CD14-positive monocyte (primary cell): ENCODE measurements at regions not wholly inside any gene's neighbourhood (a gene's known extent, or its start where the extent isn't known, plus 50 kb on each side); places are given as distances from the start of the nearest gene placed in this dataset.

Experiments
- DNase-seq, 3 donors: peaks; one replicate each; pipeline ENCODE4 v3.0.0-alpha.2; 2011 to 2022
- H2AFZ ChIP-seq: 2 replicates; pipeline ENCODE4 v1.6.0; 2012; ENCODE audit warnings: mild to moderate bottlenecking, low read depth, low read length, inconsistent platforms; ENCODE audit not compliant: insufficient read depth, poor library complexity, severe bottlenecking
- H3K27ac ChIP-seq, 2 donors: 1 replicate in 1 of 2; 2 replicates in 1 of 2; pipeline ENCODE4 v1.5.1; 2012 to 2013; ENCODE audit warnings: low read length in 2 of 2, control low read depth in 1 of 2, inconsistent platforms in 1 of 2, low read depth in 1 of 2, mild to moderate bottlenecking in 1 of 2
- H3K27me3 ChIP-seq, 2 donors: one replicate each; pipeline versions ENCODE4 v1.6.0 to v1.6.1; 2011 to 2013; ENCODE audit warnings: low read length in 2 of 2; ENCODE audit not compliant: control insufficient read depth in 2 of 2, insufficient read depth in 2 of 2
- H3K36me3 ChIP-seq, 2 donors: replicated peaks in 1 of 2; 1 replicate in 1 of 2; 2 replicates in 1 of 2; pipeline versions ENCODE4 v1.5.1 to v1.6.1; 2012 to 2013; ENCODE audit warnings: low read length in 2 of 2, control low read depth in 1 of 2, inconsistent platforms in 1 of 2, mild to moderate bottlenecking in 1 of 2; ENCODE audit not compliant: insufficient read depth in 2 of 2, control insufficient read depth in 1 of 2
- H3K4me1 ChIP-seq, 2 donors: 1 replicate in 1 of 2; 2 replicates in 1 of 2; pipeline versions ENCODE4 v1.5.1 to v1.6.1; 2012 to 2013; ENCODE audit warnings: low read length in 2 of 2, control low read depth in 1 of 2, inconsistent platforms in 1 of 2, mild to moderate bottlenecking in 1 of 2, moderate library complexity in 1 of 2; ENCODE audit not compliant: insufficient read depth in 2 of 2, control insufficient read depth in 1 of 2
- H3K4me2 ChIP-seq: replicated peaks from 2 replicates; pipeline ENCODE3; 2012; ENCODE audit warnings: low read length, moderate library complexity, mild to moderate bottlenecking; ENCODE audit not compliant: poor library complexity, severe bottlenecking; ENCODE audit errors: extremely low read depth
- H3K4me3 ChIP-seq, 3 experiments: fragments of 200-600 bp in 1 of 3; sonication (generic) in 1 of 3; replicated peaks in 1 of 3; 1 replicate in 2 of 3; 2 replicates in 1 of 3; pipeline ENCODE4 v1.5.1; 2011 to 2013; ENCODE audit warnings: low read length in 3 of 3, mild to moderate bottlenecking in 3 of 3, control low read depth in 2 of 3, low read depth in 2 of 3, inconsistent platforms in 1 of 3, moderate library complexity in 1 of 3
- H3K79me2 ChIP-seq: 2 replicates; pipeline ENCODE4 v1.6.0; 2012; ENCODE audit warnings: mild to moderate bottlenecking, control low read depth, inconsistent platforms, low read length, moderate library complexity; ENCODE audit not compliant: insufficient read depth
- H3K9ac ChIP-seq: 2 replicates; pipeline ENCODE4 v1.6.0; 2017; ENCODE audit warnings: low read length, mild to moderate bottlenecking; ENCODE audit not compliant: insufficient read depth, poor library complexity, severe bottlenecking
- H3K9me3 ChIP-seq, 2 donors: replicated peaks in 1 of 2; 1 replicate in 1 of 2; 2 replicates in 1 of 2; pipeline versions ENCODE4 v1.5.1 to v1.6.1; 2012 to 2013; ENCODE audit warnings: low read length in 2 of 2, control low read depth in 1 of 2; ENCODE audit not compliant: control insufficient read depth in 1 of 2, insufficient read depth in 1 of 2
- H4K20me1 ChIP-seq: 2 replicates; pipeline ENCODE4 v1.6.0; 2012; ENCODE audit warnings: mild to moderate bottlenecking, low read length, control low read depth, moderate library complexity; ENCODE audit not compliant: insufficient read depth
- H3K27ac Mint-ChIP-seq, 7 donors: one replicate each; pipeline ENCODE4 v1.8.0; 2020; ENCODE audit warnings: mild to moderate bottlenecking in 7 of 7, mixed read lengths in 7 of 7, moderate library complexity in 6 of 7, inconsistent platforms in 2 of 7
- H3K27me3 Mint-ChIP-seq, 3 donors: one replicate each; pipeline ENCODE4 v1.8.0; 2021 to 2022; ENCODE audit warnings: low read depth in 3 of 3, mild to moderate bottlenecking in 3 of 3, mixed read lengths in 3 of 3, moderate library complexity in 3 of 3, inconsistent platforms in 1 of 3
- H3K36me3 Mint-ChIP-seq, 2 donors: one replicate each; pipeline ENCODE4 v1.8.0; 2020; ENCODE audit warnings: mixed read lengths in 2 of 2, inconsistent platforms in 1 of 2, mild to moderate bottlenecking in 1 of 2
- H3K4me1 Mint-ChIP-seq: one replicate; pipeline ENCODE4 v1.8.0; 2020; ENCODE audit warnings: mild to moderate bottlenecking, mixed read lengths
- H3K4me3 Mint-ChIP-seq, 2 donors: one replicate each; pipeline ENCODE4 v1.8.0; 2020; ENCODE audit warnings: mild to moderate bottlenecking in 2 of 2, mixed read lengths in 2 of 2, moderate library complexity in 1 of 2
- H3K9me3 Mint-ChIP-seq, 7 donors: one replicate each; pipeline ENCODE4 v1.8.0; 2020 to 2022; ENCODE audit warnings: mixed read lengths in 7 of 7, mild to moderate bottlenecking in 6 of 7, moderate library complexity in 6 of 7, inconsistent platforms in 2 of 7
- CTCF ChIP-seq: fragments of 200-600 bp; IDR thresholded peaks from one replicate; pipeline ENCODE4 v1.8.0; 2022; ENCODE audit warnings: antibody characterized with exemption, mild to moderate bottlenecking
- WGBS: methylation state at CpG from one replicate; pipeline ENCODE4 v1.1.5; 2013; ENCODE audit warnings: missing lambda C conversion rate; ENCODE audit not compliant: insufficient coverage; 5-methylcytosine and 5-hydroxymethylcytosine counted together
- intact Hi-C, 2 donors: fragments of 100-400 bp; cut with micrococcal nuclease; formaldehyde crosslinking; loops; one replicate each; pipeline versions ENCODE4 v1.15.0 to v1.15.1; 2023

- Histone ChIP-seq H3K4me2 (no peak overlapping the region), H3K27me3 (no peaks in the 10 kb centered on the region), H3K9me3 (no peaks in the 10 kb centered on the region), H4K20me1 (no peaks in the 10 kb centered on the region), H3K9ac (no peak overlapping the region), H3K4me1 (no peaks in the 10 kb centered on the region), H3K4me3 (no peak overlapping the region), H3K36me3 (no peaks in the 10 kb centered on the region), H3K79me2 (no peaks in the 10 kb centered on the region), H2AFZ (no peak overlapping the region), H3K27ac (no peak overlapping the region)
- no peaks in the 10 kb centered on the region for H3K27me3 Mint-ChIP-seq
- no peak overlapping the region for H3K4me3 Mint-ChIP-seq
- WGBS, result no CpG with 5 or more reads among the region's 2 CpGs
- no peak for TF ChIP-seq CTCF
- DNase-seq, result no peak
- intact Hi-C loops, result no loop called here
- H3K36me3 Mint-ChIP-seq, result no peaks in the 10 kb centered on the region
- H3K4me1 Mint-ChIP-seq, result no peaks in the 10 kb centered on the region
- peaks cover 0 to 3% (median 0%) of the 10 kb centered on the region in 7 donors for H3K9me3 Mint-ChIP-seq
- H3K27ac Mint-ChIP-seq, result no peak overlapping the region
Measured at GRCh38 chr6:48714250-48714649, 603.3 kb upstream of the PTCHD4 start.

GRCh38 chr6:48713612-48714011 lies 602.6 kb upstream of the PTCHD4 start:
- Mint-ChIP-seq H3K36me3 (no peaks in the 10 kb centered on the region), H3K4me1 (no peaks in the 10 kb centered on the region), H3K4me3 (no peak overlapping the region), H3K27ac (no peak overlapping the region), H3K9me3 (peaks cover 0 to 3% (median 0%) of the 10 kb centered on the region in 7 donors), H3K27me3 (no peaks in the 10 kb centered on the region)
- H3K4me1 ChIP-seq, result no peaks in the 10 kb centered on the region
- no peak overlapping the region for H3K4me2 ChIP-seq
- H3K36me3 ChIP-seq, result no peaks in the 10 kb centered on the region
- no peaks in the 10 kb centered on the region for H3K27me3 ChIP-seq
- no peaks in the 10 kb centered on the region for H4K20me1 ChIP-seq
- intact Hi-C loops, result no loop called here
- no peak overlapping the region for H3K9ac ChIP-seq
- H3K79me2 ChIP-seq, result no peaks in the 10 kb centered on the region
- no CpG with 5 or more reads among the region's 2 CpGs for WGBS
- no peak overlapping the region for H2AFZ ChIP-seq
- no peak for TF ChIP-seq CTCF
- no peaks in the 10 kb centered on the region for H3K9me3 ChIP-seq
- H3K27ac ChIP-seq, result no peak overlapping the region
- H3K4me3 ChIP-seq, result no peak overlapping the region
- no peak for DNase-seq
